Activated CD4-positive, alpha-beta T cell treated with anti-CD3 and anti-CD28 coated beads, Interleukin-2, amount 50 U/mL, for 16 hours (primary cell): ENCODE measurements at regions not wholly inside any gene's neighbourhood (a gene's known extent, or its start where the extent isn't known, plus 50 kb on each side); places are given as distances from the start of the nearest gene placed in this dataset.
"Not testable (repeated sequence)": the region's sequence is repeated elsewhere in the genome, so short reads cannot be mapped to it uniquely, and the experiment has no call there.

Experiments
- DNase-seq: peaks from one replicate; pipeline ENCODE4 v3.0.0-alpha.2; 2020

DNA sequence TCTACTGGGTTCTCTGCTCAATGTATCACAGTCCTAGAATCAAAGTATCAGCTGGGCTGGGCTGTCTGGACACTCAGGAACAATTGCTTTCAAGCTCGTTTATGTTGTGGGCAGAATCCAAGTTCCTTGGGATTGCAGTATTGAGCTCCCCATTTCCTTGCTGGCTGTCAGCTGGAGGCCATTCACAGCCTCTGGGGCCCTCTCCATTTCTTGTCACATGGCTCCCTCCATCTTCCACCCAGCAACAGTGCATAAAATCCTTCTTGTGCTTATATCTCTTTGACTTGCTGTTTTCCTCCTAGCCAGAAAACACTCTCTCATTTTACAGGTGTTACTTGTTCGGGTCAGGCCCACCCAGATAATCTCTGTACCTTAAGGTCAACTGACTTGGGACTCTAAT is 363.5 kb downstream of the IGSF11 start:
- DNase-seq, result no peak

DNA sequence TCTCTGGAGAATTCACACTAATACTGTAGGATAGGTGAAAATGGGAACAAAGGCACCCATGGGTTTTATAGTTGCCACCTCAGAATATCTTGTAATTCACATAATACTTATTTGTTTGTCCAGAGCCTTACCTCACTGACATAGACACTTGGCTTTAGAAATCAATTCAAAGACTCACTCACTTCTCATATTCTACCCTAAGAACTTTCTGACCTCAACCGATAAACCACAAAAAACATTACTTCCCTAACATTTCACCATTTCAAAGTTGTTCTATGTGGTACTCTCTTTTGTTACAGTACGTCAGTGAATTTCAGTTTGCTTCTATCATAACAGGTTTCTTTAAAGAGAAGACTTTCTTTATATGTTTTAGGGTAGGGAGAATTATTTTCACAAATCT is 359.3 kb downstream of the IGSF11 start:
- DNase-seq, result no peak

DNA sequence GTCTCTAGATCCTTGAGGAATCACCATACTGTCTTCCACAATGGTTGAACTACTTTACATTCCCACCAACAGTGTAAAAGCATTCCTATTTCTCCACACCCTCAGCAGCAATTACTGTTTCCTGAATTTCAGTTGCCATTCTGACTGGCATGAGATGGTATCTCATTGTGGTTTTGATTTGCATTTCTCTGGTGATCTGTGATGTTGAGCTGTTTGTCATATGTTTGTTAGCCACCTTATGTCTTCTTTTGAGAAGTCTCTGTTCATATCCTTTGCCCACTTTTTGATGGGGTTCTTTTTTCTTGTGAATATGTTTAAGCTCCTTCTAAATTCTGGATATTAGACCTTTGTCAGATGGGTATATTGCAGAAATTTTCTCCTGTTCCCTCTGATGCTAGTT is 356.0 kb downstream of the IGSF11 start:
- DNase-seq, result not testable (repeated sequence)

DNA sequence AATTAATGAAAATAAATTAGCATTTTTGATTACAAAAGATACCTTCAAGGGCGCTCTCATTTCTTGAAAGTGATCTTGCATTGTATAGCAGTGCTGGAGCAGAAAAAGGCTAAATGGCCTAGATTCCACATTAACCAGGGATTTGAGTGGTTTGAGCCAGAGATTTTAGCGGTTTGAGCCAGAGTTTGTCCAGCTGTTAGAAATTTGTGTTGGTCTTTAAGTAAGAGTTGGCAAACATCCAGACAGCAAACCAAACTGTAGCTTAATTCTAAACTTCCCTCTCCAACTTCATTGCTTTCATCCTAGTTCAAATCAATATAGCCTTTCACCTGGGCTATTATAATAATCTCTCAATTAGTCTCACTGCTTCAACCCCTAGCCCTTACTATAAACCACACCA is 351.7 kb downstream of the IGSF11 start:
- no peak for DNase-seq

DNA sequence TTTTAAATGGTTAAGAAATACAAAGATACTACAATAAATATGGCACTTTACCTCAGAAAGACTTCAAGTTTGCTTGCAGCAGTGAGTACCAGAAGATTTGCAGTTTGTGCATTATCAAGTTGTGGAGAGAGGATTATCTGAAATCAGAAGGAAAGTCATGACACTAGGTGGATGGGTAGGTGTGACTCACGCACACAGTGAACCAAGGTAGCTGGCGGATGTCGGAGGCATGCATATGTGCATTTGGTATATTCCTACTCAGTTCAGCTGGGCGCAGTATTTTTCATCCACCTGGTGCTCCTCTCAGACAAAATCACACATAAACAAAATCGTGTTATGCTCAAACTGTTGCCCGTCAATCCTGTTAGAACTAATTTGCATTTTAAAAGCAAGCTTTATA is 351.0 kb downstream of the IGSF11 start:
- DNase-seq, result no peak

DNA sequence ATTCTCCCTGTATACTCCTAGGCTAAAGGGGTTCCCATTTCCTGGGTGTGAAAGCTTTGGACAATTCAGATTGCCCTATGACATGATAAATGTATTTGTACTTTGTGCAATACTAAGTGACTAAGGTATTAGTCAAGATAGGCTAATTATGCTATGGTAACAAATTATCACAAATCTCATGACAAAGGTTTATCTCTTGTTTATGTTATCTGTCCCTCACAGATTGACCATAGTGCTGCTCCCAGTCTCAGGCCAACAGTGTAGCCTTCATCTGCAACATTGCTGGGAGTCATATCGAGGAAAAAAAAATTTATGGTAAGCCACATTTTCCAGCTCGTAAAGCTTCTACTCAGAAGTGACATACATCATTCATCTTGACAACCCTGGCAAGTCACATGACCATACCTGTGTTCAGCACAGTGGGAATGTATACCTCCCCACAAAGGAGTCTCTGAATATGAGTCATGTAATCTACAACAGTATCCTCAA is 346.2 kb downstream of the IGSF11 start:
- no peak for DNase-seq

DNA sequence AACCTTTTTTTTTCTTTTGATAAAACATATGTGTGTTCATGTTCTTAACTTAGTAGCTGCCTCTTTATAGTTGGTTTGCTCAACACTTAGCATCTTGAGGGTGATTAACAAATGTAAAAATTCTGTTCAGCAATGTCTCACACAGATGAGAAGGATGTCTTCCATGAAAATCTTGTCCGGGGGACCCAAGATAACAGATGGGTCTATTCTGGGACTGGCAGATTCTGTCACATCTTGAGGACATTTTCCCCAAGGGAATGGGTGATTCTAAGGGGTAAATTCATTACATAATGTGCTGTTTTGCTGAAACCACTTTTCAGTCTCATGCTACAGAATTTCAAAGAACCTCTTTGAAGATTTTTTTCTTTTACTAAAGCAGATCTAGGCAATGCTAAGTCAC is 342.2 kb downstream of the IGSF11 start:
- DNase-seq, result no peak

DNA sequence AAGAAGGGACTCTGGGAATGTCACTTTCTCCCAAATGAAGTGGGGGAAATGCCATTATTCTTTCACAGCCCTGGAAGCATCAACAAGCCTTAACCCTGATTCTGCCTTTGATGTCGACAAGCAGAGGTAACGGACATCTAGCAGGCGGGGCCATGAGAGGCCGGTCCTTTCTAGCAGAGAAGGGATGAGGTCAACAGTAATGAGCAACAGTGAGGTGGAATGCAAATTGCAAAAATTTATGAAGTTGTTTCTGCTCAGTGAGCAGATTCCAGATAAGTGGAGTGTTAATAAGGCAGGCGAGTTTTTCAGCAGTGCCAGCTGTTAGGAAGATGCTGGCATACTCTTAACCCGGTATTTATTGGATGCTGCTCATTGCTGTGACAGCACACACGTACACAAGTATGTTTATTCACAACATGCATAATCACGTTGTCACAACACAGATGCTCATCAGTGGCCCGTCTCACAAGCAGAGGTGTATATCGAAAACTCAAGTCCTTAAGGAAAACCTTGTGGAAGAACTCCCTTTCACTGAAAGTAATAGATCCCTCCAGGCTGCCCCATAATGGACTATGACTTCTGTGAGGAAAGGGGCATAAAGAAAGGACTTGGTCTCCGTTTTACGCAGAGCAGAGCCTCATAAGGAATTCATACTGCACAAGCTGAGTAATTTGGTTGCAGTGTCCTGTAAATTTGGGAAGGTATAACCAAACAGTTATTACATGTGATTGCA is 329.0 kb downstream of the IGSF11 start:
- no peak for DNase-seq

DNA sequence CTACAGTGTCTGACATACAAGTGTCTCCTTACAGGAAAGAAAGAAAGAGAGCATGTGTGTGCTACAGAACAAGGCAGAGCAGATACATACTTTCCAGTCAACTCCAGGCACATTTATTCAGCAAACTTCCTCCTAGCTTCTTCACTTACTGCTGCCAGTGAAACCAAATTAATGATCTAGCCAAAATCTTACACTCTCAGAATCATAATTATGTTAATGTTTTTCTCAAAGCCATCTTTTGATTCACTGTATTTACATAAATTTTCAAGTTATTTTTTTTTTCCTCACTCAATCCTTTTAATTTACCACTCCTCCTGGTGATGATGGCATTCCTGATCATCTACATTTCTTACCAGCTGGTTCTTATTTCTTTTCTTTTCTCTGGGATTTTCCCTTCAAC is 326.7 kb downstream of the IGSF11 start:
- no peak for DNase-seq

DNA sequence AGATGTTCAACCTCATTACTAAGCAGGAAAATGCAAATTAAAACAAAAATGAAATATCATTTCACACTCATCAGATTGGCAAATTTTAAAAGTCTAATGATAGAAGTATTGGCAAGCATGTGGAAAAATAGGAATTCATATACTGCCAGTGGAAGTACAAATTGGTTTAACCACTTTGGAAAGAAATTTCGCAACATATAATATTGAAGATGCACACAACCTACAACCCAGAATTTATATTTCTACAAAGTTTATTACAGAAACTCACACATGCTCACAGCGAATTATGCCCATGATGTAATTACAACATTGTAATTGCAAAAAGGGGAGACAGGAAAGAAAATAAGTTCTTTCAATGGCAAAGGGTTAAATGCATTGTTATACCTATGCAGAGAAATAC is 324.1 kb downstream of the IGSF11 start:
- no peak for DNase-seq

DNA sequence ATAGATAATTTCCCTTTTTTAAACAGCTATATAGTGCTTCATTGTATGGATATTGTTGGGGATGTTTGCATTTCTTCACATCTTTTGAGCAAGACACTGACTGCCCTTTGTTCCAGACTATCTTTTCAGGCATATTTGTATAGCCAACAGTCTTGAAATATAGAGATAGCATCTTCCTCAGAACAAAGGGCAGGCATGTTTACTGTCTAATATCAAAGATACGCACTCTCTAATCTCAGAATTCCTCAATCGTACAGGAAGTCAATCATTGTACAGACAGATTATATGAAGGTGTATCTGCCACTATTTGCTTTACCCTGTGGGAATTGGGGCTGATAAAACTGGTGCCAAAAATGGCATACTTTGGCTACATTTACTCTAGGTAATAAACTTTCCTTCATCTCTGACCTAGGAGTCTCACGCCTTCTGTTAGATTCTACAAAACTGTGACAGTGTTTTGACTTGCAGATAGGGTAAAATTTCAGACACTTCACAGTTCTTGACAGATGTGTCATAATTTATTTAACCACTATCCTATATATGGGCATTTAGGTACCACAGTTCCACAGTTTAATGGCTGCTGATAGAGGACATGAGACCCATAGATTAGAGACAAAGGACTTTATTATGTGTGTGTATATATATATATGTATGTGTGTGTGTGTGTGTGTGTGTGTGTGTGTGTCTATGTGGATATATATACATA is 321.0 kb downstream of the IGSF11 start:
- DNase-seq, result no peak

DNA sequence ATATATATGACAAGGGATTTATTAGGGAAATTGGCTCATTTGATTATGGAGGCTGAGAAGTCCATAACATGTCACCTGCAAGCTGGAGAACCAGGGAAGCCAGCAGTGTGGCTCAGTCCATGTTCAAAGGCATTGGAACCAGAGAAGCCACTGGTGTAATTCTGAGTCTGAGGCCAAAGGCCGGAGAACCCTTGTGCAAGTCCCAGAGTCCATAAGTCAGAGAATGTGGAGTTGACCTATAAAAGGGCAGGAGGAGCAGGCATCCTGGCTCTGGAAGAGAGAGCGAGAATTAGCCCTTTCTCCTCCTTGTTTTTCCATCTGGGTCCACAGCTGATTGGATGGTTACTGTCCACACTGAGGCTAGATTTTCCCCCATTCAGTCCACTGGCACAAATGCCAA is 319.8 kb downstream of the IGSF11 start:
- no peak for DNase-seq

DNA sequence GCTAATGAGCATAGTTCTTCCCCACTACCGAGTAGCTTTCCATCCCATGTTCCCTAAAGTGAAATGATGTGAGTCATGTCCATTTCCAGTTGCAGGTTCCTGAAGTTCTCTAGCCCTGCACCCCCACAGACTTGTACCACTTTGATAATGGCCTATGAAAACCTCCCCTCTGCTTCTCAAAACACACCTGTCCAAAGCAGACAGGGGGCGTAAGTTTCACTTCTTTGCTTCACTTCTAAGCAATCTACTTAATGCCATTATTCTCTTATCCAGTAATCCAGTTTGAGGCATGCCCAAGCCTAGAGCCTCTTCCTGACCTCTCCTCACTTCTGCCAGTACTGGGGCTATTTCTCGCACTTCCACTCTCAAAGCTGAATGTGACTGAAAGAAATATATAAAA is 305.1 kb downstream of the IGSF11 start:
- DNase-seq, result no peak

DNA sequence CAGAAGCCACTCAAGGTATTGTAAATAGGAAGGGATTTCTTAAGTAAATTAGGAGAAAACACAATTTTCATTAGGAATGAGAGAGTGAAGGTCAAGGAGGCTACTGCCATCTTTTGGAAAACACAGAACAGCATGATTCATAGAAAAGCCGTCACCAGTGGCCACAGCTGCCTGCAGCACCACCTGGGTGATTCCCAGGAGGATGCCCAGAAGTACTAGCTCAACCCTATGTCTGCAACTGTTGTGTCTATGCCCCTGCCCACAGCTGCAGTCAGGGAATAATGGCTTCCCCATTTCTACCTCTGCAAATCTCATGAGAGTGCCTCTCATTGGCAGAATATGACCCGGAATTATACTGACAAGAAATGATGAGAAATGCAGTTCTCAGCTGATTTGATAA is 300.0 kb downstream of the IGSF11 start:
- DNase-seq, result no peak

DNA sequence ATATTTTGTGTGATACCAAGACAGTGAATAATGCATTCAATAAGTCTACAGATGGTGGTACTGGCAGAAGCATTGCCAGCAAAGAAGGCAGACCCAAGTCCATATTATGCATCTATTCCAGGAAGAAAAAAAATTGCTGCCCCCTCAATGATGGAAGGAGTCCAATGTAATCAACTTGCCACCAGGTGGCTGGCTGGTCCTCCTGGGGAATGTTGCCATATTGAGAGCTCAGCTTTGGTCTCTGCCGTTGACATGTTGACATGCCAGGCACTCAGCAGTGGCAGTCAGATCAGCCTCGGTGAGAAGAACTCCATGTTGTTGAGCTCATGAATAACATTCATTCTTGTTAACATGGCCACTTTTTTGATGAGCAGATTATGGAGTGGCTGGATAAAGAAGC is 298.5 kb downstream of the IGSF11 start:
- no peak for DNase-seq

DNA sequence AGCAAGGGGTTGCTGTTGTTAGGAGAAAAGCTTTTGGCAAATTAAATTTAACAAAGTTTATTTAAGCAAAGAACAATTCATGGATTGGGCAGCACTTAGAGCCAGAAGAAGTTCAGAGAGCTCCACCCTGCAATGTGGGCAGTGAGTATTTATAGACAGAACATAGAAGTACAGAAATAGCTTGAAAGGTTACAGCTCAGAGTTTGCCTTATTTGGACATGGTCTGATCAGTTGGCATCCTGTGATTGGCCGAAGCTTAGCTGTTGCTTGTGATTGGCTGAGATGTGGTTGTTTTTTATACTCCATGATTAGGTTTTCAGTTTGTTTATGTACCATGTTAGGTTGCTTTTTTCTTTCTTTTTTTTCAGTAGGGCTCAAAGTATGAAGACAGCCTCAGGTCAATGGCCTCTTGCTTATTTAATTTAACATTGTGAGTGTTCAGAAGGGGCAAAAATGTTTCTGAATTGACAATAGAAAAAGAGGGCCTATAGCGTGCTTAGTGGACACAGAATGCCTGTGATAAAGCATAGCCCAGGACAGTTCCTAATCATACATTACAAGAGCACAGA is 293.8 kb downstream of the IGSF11 start:
- no peak for DNase-seq

DNA sequence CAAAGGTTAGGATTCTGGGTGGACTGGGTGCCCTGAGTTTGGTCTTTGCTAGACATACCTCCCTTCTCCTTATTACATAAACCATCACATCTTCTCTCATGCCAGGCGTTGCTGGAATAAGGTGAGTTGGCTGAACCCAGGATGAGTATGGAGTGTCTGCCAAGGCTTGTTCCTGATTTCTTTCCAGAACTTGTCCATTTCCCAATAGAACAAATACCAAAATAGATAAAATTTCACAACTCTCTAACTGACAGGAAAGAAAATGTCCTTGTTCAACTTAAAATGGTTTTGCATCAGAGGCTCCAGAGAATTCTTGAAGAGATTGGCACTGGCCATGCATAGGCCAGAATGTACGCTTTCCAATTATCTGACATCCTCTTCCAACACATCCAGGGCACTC is 291.9 kb downstream of the IGSF11 start:
- no peak for DNase-seq

DNA sequence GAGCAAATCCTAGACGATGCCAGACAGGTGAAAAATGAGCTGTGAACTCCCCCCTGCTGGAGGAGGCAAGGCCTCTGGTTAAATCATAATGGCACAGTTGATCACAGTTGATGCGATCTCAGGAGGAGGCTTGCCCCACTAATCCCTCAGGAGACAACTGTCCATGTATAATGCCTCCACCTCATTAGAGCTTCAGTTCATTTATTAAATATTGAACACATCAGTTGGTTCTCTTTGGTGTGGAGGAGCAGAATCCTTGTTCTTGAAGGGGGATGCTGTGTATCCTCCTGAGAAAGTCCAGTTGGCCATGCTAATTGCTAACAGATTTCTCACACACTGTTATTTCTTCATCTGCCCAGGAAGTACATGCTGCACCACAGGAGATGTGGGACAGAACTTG is 290.5 kb downstream of the IGSF11 start:
- no peak for DNase-seq

DNA sequence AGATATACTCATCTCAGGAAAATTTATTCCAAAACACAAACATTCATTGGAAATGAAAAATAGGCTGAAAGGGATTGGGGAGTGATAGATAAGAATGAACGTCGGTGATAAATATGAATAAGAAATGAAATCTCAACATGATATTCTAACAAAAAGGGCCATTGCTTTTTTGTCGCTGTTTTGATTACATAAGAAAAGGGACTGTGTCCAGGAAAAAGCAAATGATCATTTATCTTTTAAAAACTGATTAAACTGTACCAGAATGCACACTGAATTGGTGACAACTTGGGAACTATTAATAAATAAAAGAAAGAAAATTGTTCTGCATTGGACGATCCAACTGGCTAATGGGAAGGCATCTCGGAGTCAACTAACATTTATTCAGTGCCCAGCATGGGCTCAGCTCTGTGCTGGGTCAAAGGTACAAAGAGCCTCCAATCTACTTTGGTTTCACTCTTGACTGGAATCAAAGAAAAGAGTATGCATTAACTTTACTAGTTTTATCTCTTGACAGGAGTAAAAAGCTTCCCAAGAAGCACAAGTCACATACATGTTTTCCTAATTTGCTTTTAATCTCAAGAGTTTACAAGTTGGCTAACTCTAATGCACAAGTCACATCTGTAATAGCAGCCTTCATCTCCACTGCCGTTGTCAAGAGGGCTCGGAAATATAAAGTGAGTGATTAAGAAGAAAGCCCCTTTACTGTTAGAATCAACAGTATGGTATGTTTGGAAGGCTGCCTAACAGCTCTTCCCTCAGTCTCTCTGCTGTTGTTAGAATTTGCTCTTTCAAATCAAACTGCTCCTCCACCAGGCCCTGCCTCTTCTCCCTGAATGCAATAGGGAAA is 280.0 kb downstream of the IGSF11 start:
- DNase-seq, result no peak

DNA sequence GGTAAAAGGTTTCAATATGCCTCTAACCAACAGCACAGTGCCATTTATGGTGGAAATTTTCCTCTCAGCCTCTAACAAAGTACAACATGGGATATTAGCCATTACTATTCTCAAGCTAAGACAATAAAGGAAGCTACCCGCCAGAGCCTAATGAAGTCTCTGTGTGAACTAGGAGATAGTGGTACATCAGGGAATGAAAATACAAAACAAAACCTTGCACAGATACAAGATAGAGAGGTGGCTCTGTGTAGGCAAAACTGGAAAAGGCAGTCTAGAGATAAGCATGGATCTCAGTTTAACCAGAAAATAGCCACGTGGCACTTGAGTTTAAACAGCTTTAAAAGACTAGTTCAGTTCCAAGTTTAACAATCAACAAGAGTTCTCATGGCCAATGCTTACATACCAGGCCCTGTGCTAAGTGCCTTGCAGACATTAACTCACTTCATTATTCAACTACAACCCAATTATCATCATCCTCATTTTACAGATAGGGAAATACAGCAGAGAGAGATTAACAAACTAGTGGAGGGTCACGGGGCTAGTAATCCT is 279.3 kb downstream of the IGSF11 start:
- no peak for DNase-seq

DNA sequence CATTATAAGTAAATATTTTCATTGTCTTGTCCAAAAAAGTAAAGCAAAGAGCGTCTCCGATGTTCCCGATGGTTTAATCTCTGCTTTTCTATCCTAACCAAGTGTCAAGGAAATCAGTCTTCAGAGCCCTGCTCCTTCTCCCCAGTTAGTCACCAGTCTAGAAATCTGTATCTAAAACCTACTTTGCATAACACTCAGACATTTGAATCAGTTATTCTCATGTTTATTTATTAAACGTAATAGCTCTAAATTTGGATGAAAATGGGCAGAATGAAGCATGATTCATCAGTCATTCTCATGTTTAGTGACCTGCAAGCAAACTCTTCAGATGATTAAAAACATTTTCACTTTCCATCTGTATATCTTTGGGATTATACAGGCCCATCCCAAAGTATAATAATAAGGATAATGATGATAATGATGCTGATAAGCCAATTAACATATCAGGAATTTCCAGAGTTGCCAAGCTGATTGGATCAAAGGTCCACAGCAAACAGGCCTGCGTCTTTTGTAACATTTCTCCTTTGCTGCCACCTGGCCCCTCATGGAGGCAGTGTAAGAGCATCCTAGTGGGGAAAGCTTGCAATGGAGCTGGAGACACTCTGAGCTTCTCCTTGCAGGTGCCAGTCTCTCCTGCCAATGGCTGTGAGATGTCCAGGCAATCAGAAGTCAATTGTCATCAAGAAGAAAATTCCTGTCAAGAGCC is 273.9 kb downstream of the IGSF11 start:
- DNase-seq, result no peak

DNA sequence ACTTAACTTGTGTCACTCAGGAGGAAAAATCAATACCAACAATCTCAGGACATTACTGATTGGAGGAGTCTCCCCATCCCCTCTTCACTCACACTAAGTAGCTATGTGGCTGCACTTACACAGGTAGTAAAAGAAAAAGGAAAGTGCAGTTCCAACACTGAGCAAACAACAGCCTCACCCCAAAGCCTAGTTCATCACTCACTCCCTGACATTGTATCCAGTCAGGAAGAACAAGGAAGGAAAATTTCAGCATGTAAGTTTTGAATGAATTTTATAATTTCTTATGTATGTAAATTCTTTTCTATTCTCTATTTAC is 273.4 kb downstream of the IGSF11 start:
- DNase-seq, result no peak
